Glutamatergic neuron (in vitro differentiated cells): ENCODE measurements at regions not wholly inside any gene's neighbourhood (a gene's known extent, or its start where the extent isn't known, plus 50 kb on each side); places are given as distances from the start of the nearest gene placed in this dataset.

Experiments
- DNase-seq: peaks from one replicate; pipeline ENCODE4 v3.0.0; 2022
- H3K27ac Mint-ChIP-seq: one replicate; pipeline ENCODE4 v1.8.0; 2020; ENCODE audit warnings: mild to moderate bottlenecking, mixed read lengths, inconsistent platforms; ENCODE audit not compliant: unreplicated experiment
- H3K27me3 Mint-ChIP-seq: one replicate; pipeline ENCODE4 v1.8.0; 2020; ENCODE audit warnings: mild to moderate bottlenecking, moderate library complexity, mixed read lengths, inconsistent platforms; ENCODE audit not compliant: unreplicated experiment
- H3K36me3 Mint-ChIP-seq: one replicate; pipeline ENCODE4 v1.8.0; 2020; ENCODE audit warnings: mild to moderate bottlenecking, mixed read lengths, inconsistent platforms; ENCODE audit not compliant: unreplicated experiment
- H3K4me1 Mint-ChIP-seq: one replicate; pipeline ENCODE4 v1.8.0; 2020; ENCODE audit warnings: mild to moderate bottlenecking, low read depth, mixed read lengths, inconsistent platforms; ENCODE audit not compliant: unreplicated experiment
- H3K4me3 Mint-ChIP-seq: one replicate; pipeline ENCODE4 v1.8.0; 2020; ENCODE audit warnings: mild to moderate bottlenecking, mixed read lengths, inconsistent platforms; ENCODE audit not compliant: unreplicated experiment
- H3K9me3 Mint-ChIP-seq: one replicate; pipeline ENCODE4 v1.8.0; 2020; ENCODE audit warnings: mild to moderate bottlenecking, moderate library complexity, mixed read lengths, inconsistent platforms; ENCODE audit not compliant: unreplicated experiment
- CTCF ChIP-seq: fragments of 200-600 bp; sonication (generic); IDR thresholded peaks from one replicate; pipeline ENCODE4 v1.5.0; 2021; ENCODE audit not compliant: partially characterized antibody, unreplicated experiment

GRCh38 chr2:21794611-21795010, 670.8 kb downstream of the TDRD15 start:
- no peak overlapping the region for H3K4me3 Mint-ChIP-seq
- no peaks in the 10 kb centered on the region for H3K36me3 Mint-ChIP-seq
- no peak for TF ChIP-seq CTCF
- no peak overlapping the region for H3K27ac Mint-ChIP-seq
- no peaks in the 10 kb centered on the region for H3K4me1 Mint-ChIP-seq
- DNase-seq, result no peak
- H3K9me3 Mint-ChIP-seq, result no peaks in the 10 kb centered on the region
- H3K27me3 Mint-ChIP-seq, result no peaks in the 10 kb centered on the region

- Mint-ChIP-seq H3K4me1 (no peaks in the 10 kb centered on the region), H3K27me3 (no peaks in the 10 kb centered on the region), H3K4me3 (no peak overlapping the region), H3K9me3 (no peaks in the 10 kb centered on the region), H3K36me3 (no peaks in the 10 kb centered on the region), H3K27ac (no peak overlapping the region)
- TF ChIP-seq CTCF, result no peak
- DNase-seq, result no peak
Measured at GRCh38 chr2:21800356-21800755, 676.6 kb downstream of the TDRD15 start.

GRCh38 chr2:21803550-21803949, 679.8 kb downstream of the TDRD15 start:
- Mint-ChIP-seq H3K9me3 (no peaks in the 10 kb centered on the region), H3K4me3 (no peak overlapping the region), H3K4me1 (no peaks in the 10 kb centered on the region), H3K27ac (no peak overlapping the region), H3K36me3 (no peaks in the 10 kb centered on the region), H3K27me3 (no peaks in the 10 kb centered on the region)
- no peak for DNase-seq
- no peak for TF ChIP-seq CTCF

GRCh38 chr2:21804151-21804550, 680.4 kb downstream of the TDRD15 start:
- Mint-ChIP-seq H3K4me3 (no peak overlapping the region), H3K9me3 (no peaks in the 10 kb centered on the region), H3K4me1 (no peaks in the 10 kb centered on the region), H3K27ac (no peak overlapping the region), H3K27me3 (no peaks in the 10 kb centered on the region), H3K36me3 (no peaks in the 10 kb centered on the region)
- TF ChIP-seq CTCF, result no peak
- DNase-seq, result no peak

GRCh38 chr2:21811541-21811940, 687.8 kb downstream of the TDRD15 start:
- Mint-ChIP-seq H3K36me3 (no peaks in the 10 kb centered on the region), H3K27ac (no peak overlapping the region), H3K9me3 (no peaks in the 10 kb centered on the region), H3K27me3 (no peaks in the 10 kb centered on the region), H3K4me1 (peaks cover 11% of the 10 kb centered on the region), H3K4me3 (no peak overlapping the region)
- no peak for TF ChIP-seq CTCF
- DNase-seq, result no peak
